PC-9 (cell line): ENCODE measurements at regions not wholly inside any gene's neighbourhood (a gene's known extent, or its start where the extent isn't known, plus 50 kb on each side); places are given as distances from the start of the nearest gene placed in this dataset.
A peak's percentile ranks its signal among the peaks of the same experiment; 100 is the strongest.

ENCODE experiments used
- BruUV-seq: library from RNA; stranded (reverse); fragments of 400-500 nt; replicated peaks from 2 replicates; lab custom pipeline; 2021; lab: Mats Ljungman, UMichigan
- CTCF ChIA-PET: fragments of 300-600 bp; sonication (Branson Sonifier 250); formaldehyde crosslinking; loops from one replicate; lab custom pipeline; 2022; ENCODE audit warnings: antibody characterized with exemption; lab: Charles Lee
- POLR2A ChIA-PET: fragments of 300-600 bp; sonication (Branson Sonifier 250); formaldehyde crosslinking; loops from one replicate; lab custom pipeline; 2022; ENCODE audit warnings: antibody characterized with exemption; ENCODE audit not compliant: unreplicated experiment; lab: Charles Lee
- DNase-seq, 2 experiments: peaks; one replicate each; pipeline versions ENCODE4 v3.0.0 to v3.0.0-alpha.2; 2015 to 2022; ENCODE audit warnings: mixed read lengths in 1 of 2
- H2AFZ ChIP-seq: fragments of 200-600 bp; sonication (generic); 2 replicates; pipeline ENCODE4 v1.8.1; 2017; ENCODE audit warnings: antibody characterized with exemption
- H3F3A ChIP-seq: fragments of 200-600 bp; sonication (generic); 2 replicates; pipeline ENCODE4 v1.8.1; 2017; ENCODE audit warnings: antibody characterized with exemption, mild to moderate bottlenecking, low read depth; ENCODE audit not compliant: insufficient read depth
- H3K27ac ChIP-seq: fragments of 200-600 bp; sonication (generic); 2 replicates; pipeline ENCODE4 v1.6.1; 2016; ENCODE audit warnings: mixed run types
- H3K27me3 ChIP-seq: fragments of 200-600 bp; sonication (generic); 2 replicates; pipeline ENCODE4 v1.6.1; 2016; ENCODE audit warnings: low read depth, mixed run types; ENCODE audit not compliant: insufficient read depth
- H3K36me3 ChIP-seq: fragments of 200-600 bp; sonication (generic); 2 replicates; pipeline ENCODE4 v1.6.1; 2016; ENCODE audit warnings: low read depth, mixed run types
- H3K4me1 ChIP-seq: fragments of 200-600 bp; sonication (generic); replicated peaks from 2 replicates; pipeline ENCODE4 v1.6.1; 2016; ENCODE audit warnings: mixed run types; ENCODE audit not compliant: insufficient read depth
- H3K4me2 ChIP-seq: fragments of 200-600 bp; sonication (generic); 2 replicates; pipeline ENCODE4 v1.6.1; 2017; ENCODE audit warnings: mixed run types
- H3K4me3 ChIP-seq: fragments of 200-600 bp; sonication (generic); 2 replicates; pipeline ENCODE4 v1.6.1; 2016; ENCODE audit warnings: mixed run types
- H3K79me2 ChIP-seq: fragments of 200-600 bp; sonication (generic); 2 replicates; pipeline ENCODE4 v1.6.1; 2017; ENCODE audit warnings: low read depth, mixed run types
- H3K9me2 ChIP-seq: fragments of 200-600 bp; sonication (generic); 2 replicates; pipeline ENCODE4 v1.8.1; 2017; ENCODE audit warnings: mild to moderate bottlenecking; ENCODE audit not compliant: insufficient read depth
- H3K9me3 ChIP-seq: fragments of 200-600 bp; sonication (generic); 2 replicates; pipeline ENCODE4 v1.8.1; 2016; ENCODE audit warnings: low read depth; ENCODE audit not compliant: insufficient read depth
- H4K20me1 ChIP-seq: fragments of 200-600 bp; sonication (generic); 2 replicates; pipeline ENCODE4 v1.8.1; 2017; ENCODE audit not compliant: insufficient read depth
- EZH2 ChIP-seq: fragments of 200-600 bp; sonication (generic); IDR thresholded peaks from 2 replicates; pipeline ENCODE4 v1.8.0; 2017; ENCODE audit warnings: antibody characterized with exemption, low read depth
- intact Hi-C: fragments of 100-400 bp; cut with micrococcal nuclease; formaldehyde crosslinking; loops from one replicate; pipeline ENCODE4 v1.10.0; 2022; ENCODE audit not compliant: unreplicated experiment
- TF ChIP-seq, protein P1 (sequence below): fragments of 200-600 bp; sonication (generic); conservative IDR thresholded peaks from 2 replicates; pipeline ENCODE4 v1.6.1; 2017; ENCODE audit warnings: mixed run types, antibody characterized with exemption, mild to moderate bottlenecking, moderate library complexity

GRCh38 chr13:61728471-61728870 lies 312.8 kb upstream of the PCDH20 start:
- no peak overlapping the region for H3K27ac ChIP-seq
- ChIA-PET CTCF (no interaction called here), POLR2A (interaction anchor here (0.7 kb wide), 1 partner anchor 237 kb away, joined by 4 read pairs; no protein-coding TSS in a partner anchor)
- H2AFZ ChIP-seq = no peak overlapping the region
- H3K79me2 ChIP-seq = no peaks in the 10 kb centered on the region
- H3K4me1 ChIP-seq = no peaks in the 10 kb centered on the region
- no peaks in the 10 kb centered on the region for H3K9me3 ChIP-seq
- no peak for DNase-seq
- no peaks in the 10 kb centered on the region for H3K36me3 ChIP-seq
- no peaks in the 10 kb centered on the region for H4K20me1 ChIP-seq
- no peak overlapping the region for H3K4me3 ChIP-seq
- TF ChIP-seq, protein P1, sequence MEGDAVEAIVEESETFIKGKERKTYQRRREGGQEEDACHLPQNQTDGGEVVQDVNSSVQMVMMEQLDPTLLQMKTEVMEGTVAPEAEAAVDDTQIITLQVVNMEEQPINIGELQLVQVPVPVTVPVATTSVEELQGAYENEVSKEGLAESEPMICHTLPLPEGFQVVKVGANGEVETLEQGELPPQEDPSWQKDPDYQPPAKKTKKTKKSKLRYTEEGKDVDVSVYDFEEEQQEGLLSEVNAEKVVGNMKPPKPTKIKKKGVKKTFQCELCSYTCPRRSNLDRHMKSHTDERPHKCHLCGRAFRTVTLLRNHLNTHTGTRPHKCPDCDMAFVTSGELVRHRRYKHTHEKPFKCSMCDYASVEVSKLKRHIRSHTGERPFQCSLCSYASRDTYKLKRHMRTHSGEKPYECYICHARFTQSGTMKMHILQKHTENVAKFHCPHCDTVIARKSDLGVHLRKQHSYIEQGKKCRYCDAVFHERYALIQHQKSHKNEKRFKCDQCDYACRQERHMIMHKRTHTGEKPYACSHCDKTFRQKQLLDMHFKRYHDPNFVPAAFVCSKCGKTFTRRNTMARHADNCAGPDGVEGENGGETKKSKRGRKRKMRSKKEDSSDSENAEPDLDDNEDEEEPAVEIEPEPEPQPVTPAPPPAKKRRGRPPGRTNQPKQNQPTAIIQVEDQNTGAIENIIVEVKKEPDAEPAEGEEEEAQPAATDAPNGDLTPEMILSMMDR = no peak
- no peak for TF ChIP-seq EZH2
- H3K27me3 ChIP-seq = no peaks in the 10 kb centered on the region
- no peaks in the 10 kb centered on the region for H3F3A ChIP-seq
- H3K4me2 ChIP-seq = no peak overlapping the region
- H3K9me2 ChIP-seq = no peaks in the 10 kb centered on the region
- no TSS peak for BruUV-seq
- intact Hi-C loops = no loop called here

GRCh38 chr13:61727767-61728166 lies 312.1 kb upstream of the PCDH20 start:
- Histone ChIP-seq H3K9me3 (no peaks in the 10 kb centered on the region), H3K27me3 (no peaks in the 10 kb centered on the region), H2AFZ (no peak overlapping the region), H3K36me3 (no peaks in the 10 kb centered on the region), H3K4me1 (no peaks in the 10 kb centered on the region), H4K20me1 (no peaks in the 10 kb centered on the region), H3K4me2 (no peak overlapping the region), H3K27ac (no peak overlapping the region), H3K9me2 (no peaks in the 10 kb centered on the region), H3K79me2 (no peaks in the 10 kb centered on the region), H3F3A (no peaks in the 10 kb centered on the region), H3K4me3 (no peak overlapping the region)
- TF ChIP-seq EZH2 = no peak
- TF ChIP-seq, protein P1 = no peak
- peak in 1 of 2 experiments; percentile 50 for DNase-seq
- BruUV-seq = no TSS peak
- CTCF ChIA-PET = no interaction called here
- intact Hi-C loops = no loop called here
- POLR2A ChIA-PET = interaction anchor here (0.7 kb wide), 1 partner anchor 238 kb away, joined by 4 read pairs; no protein-coding TSS in a partner anchor

DNA sequence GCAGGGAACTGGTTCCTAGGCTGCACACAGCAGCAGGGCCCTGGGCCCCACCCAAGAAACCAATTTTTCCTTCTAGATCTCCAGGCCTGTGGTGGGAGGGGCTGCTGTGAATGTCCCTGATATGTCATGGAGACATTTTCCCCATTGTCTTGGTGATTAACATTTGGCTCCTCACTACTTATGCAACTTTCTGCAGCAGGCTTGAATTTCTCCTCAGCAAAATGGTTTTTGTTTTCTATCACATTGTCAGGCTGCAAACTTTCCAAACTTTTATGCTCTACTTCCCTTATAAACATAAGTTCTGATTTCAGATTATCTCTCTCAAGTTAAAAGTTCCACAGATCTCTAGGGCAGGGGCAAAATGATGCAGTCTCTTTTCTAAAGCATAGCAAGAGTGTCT lies 310.2 kb upstream of the PCDH20 start:
- ChIA-PET POLR2A (no interaction called here), CTCF (no interaction called here)
- Histone ChIP-seq H3F3A (no peaks in the 10 kb centered on the region), H3K9me2 (no peaks in the 10 kb centered on the region), H3K79me2 (no peaks in the 10 kb centered on the region), H2AFZ (no peak overlapping the region), H3K27ac (no peak overlapping the region), H3K4me2 (no peak overlapping the region), H3K4me1 (no peaks in the 10 kb centered on the region), H3K4me3 (no peak overlapping the region), H4K20me1 (no peaks in the 10 kb centered on the region), H3K9me3 (no peaks in the 10 kb centered on the region), H3K27me3 (no peaks in the 10 kb centered on the region), H3K36me3 (no peaks in the 10 kb centered on the region)
- DNase-seq = no peak
- TF ChIP-seq EZH2 = no peak
- TF ChIP-seq, protein P1 = no peak
- no TSS peak for BruUV-seq
- intact Hi-C loops = no loop called here
